K562 (cell line): ENCODE measurements at regions not wholly inside any gene's neighbourhood (a gene's known extent, or its start where the extent isn't known, plus 50 kb on each side); places are given as distances from the start of the nearest gene placed in this dataset.

Experiments
- BDP1 ChIP-seq: IDR thresholded peaks from 3 replicates; pipeline ENCODE4 v1.6.1; 2011; ENCODE audit not compliant: insufficient read length, insufficient read depth
- CBFB ChIP-seq: sonication (generic); formaldehyde crosslinking; IDR thresholded peaks from 2 replicates; pipeline ENCODE4 v1.4.0; 2020; ENCODE audit warnings: mild to moderate bottlenecking, missing genetic modification reagents
- ETV5 ChIP-seq: sonication (generic); formaldehyde crosslinking; IDR thresholded peaks from 2 replicates; pipeline ENCODE4 v1.4.0; 2020; ENCODE audit warnings: low read depth, mild to moderate bottlenecking, missing genetic modification reagents
- HDAC8 ChIP-seq: fragments of 450-650 bp; IDR thresholded peaks from 2 replicates; pipeline ENCODE4 v1.6.1; 2016; ENCODE audit warnings: mild to moderate bottlenecking, missing genetic modification characterization, moderate library complexity, missing compliant biosample characterization
- NR2C1 ChIP-seq, 2 experiments: fragments of 450-650 bp; IDR thresholded peaks; 2 replicates each; pipeline ENCODE4 v1.6.1; 2017; ENCODE audit warnings: mild to moderate bottlenecking in 2 of 2, antibody characterized with exemption in 1 of 2, inconsistent platforms in 1 of 2, missing compliant biosample characterization in 1 of 2, missing genetic modification characterization in 1 of 2
- PCBP2 ChIP-seq: fragments of 200-400 bp; formaldehyde crosslinking; IDR thresholded peaks from 2 replicates; pipeline ENCODE4 v1.6.1; 2018; ENCODE audit warnings: low read length, low read depth, mild to moderate bottlenecking, moderate library complexity; ENCODE audit not compliant: poor library complexity, severe bottlenecking
- RB1 ChIP-seq: fragments of 450-650 bp; IDR thresholded peaks from 2 replicates; pipeline ENCODE4 v1.6.1; 2017; ENCODE audit warnings: low read depth, mild to moderate bottlenecking
- SRSF9 ChIP-seq: fragments of 200-400 bp; formaldehyde crosslinking; IDR thresholded peaks from 2 replicates; pipeline ENCODE4 v1.6.1; 2017; ENCODE audit warnings: low read depth, low read length, borderline replicate concordance
- ZNF316 ChIP-seq: fragments of 450-650 bp; IDR thresholded peaks from 2 replicates; pipeline ENCODE4 v1.6.1; 2016
- TF ChIP-seq, protein P1 (sequence below): fragments of 450-650 bp; IDR thresholded peaks from 2 replicates; pipeline ENCODE4 v1.6.1; 2016; ENCODE audit warnings: low read depth, mild to moderate bottlenecking, moderate library complexity
- TF ChIP-seq, protein P2 (sequence below): sonication (generic); formaldehyde crosslinking; IDR thresholded peaks from 2 replicates; pipeline ENCODE4 v1.8.0; 2022; ENCODE audit warnings: missing genetic modification reagents, mild to moderate bottlenecking, borderline replicate concordance
- TF ChIP-seq, protein P3 (sequence below): fragments of 450-650 bp; IDR thresholded peaks from 2 replicates; pipeline ENCODE4 v1.6.1; 2018; ENCODE audit not compliant: partially characterized antibody
- TF ChIP-seq, protein P4 (sequence below): fragments of 450-650 bp; formaldehyde crosslinking; IDR thresholded peaks from 2 replicates; pipeline ENCODE4 v1.4.0; 2020; ENCODE audit warnings: mild to moderate bottlenecking, moderate library complexity
- TF ChIP-seq, protein P5 (sequence below): fragments of 250-450 bp; sonication (Bioruptor Pico); IDR thresholded peaks from 2 replicates; pipeline ENCODE4 v1.5.0; 2021; ENCODE audit warnings: mild to moderate bottlenecking, moderate library complexity

DNA sequence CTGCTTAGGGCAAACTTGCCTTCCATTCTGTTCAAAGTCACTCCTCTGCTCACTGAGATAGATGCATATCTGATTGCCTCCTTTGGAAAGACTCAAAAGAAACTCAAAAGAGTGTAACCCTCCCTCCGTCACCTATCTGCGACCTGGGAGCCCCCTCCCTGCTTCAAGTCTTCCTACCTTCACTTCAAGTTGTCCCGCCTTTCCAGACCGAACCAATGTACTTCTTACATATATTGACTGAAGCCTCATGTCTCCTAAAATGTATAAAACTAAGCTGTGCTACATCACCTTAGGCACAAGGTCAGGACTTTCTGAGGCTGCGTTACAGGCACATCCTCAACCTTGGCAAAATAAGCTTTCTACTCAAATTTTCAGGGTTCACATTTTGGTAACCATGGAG lies 77.4 kb upstream of the C1GALT1 start (continued):
- TF ChIP-seq, protein P1, sequence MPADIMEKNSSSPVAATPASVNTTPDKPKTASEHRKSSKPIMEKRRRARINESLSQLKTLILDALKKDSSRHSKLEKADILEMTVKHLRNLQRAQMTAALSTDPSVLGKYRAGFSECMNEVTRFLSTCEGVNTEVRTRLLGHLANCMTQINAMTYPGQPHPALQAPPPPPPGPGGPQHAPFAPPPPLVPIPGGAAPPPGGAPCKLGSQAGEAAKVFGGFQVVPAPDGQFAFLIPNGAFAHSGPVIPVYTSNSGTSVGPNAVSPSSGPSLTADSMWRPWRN, result no peak
- TF ChIP-seq, protein P2, sequence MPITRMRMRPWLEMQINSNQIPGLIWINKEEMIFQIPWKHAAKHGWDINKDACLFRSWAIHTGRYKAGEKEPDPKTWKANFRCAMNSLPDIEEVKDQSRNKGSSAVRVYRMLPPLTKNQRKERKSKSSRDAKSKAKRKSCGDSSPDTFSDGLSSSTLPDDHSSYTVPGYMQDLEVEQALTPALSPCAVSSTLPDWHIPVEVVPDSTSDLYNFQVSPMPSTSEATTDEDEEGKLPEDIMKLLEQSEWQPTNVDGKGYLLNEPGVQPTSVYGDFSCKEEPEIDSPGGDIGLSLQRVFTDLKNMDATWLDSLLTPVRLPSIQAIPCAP, result no peak
- TF ChIP-seq BDP1, result no peak
- TF ChIP-seq, protein P3, sequence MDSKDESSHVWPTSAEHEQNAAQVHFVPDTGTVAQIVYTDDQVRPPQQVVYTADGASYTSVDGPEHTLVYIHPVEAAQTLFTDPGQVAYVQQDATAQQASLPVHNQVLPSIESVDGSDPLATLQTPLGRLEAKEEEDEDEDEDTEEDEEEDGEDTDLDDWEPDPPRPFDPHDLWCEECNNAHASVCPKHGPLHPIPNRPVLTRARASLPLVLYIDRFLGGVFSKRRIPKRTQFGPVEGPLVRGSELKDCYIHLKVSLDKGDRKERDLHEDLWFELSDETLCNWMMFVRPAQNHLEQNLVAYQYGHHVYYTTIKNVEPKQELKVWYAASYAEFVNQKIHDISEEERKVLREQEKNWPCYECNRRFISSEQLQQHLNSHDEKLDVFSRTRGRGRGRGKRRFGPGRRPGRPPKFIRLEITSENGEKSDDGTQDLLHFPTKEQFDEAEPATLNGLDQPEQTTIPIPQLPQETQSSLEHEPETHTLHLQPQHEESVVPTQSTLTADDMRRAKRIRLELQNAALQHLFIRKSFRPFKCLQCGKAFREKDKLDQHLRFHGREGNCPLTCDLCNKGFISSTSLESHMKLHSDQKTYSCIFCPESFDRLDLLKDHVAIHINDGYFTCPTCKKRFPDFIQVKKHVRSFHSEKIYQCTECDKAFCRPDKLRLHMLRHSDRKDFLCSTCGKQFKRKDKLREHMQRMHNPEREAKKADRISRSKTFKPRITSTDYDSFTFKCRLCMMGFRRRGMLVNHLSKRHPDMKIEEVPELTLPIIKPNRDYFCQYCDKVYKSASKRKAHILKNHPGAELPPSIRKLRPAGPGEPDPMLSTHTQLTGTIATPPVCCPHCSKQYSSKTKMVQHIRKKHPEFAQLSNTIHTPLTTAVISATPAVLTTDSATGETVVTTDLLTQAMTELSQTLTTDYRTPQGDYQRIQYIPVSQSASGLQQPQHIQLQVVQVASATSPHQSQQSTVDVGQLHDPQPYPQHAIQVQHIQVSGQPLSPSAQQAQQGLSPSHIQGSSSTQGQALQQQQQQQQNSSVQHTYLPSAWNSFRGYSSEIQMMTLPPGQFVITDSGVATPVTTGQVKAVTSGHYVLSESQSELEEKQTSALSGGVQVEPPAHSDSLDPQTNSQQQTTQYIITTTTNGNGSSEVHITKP, result peak; percentile 91
- TF ChIP-seq PCBP2, result no peak
- TF ChIP-seq, protein P4, sequence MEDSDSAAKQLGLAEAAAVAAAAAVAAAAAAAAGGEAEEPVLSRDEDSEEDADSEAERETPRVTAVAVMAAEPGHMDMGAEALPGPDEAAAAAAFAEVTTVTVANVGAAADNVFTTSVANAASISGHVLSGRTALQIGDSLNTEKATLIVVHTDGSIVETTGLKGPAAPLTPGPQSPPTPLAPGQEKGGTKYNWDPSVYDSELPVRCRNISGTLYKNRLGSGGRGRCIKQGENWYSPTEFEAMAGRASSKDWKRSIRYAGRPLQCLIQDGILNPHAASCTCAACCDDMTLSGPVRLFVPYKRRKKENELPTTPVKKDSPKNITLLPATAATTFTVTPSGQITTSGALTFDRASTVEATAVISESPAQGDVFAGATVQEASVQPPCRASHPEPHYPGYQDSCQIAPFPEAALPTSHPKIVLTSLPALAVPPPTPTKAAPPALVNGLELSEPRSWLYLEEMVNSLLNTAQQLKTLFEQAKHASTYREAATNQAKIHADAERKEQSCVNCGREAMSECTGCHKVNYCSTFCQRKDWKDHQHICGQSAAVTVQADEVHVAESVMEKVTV (CRISPR knock-in tag), result no peak
- no peak for TF ChIP-seq RB1
- TF ChIP-seq ETV5, result no peak
- TF ChIP-seq, protein P5, sequence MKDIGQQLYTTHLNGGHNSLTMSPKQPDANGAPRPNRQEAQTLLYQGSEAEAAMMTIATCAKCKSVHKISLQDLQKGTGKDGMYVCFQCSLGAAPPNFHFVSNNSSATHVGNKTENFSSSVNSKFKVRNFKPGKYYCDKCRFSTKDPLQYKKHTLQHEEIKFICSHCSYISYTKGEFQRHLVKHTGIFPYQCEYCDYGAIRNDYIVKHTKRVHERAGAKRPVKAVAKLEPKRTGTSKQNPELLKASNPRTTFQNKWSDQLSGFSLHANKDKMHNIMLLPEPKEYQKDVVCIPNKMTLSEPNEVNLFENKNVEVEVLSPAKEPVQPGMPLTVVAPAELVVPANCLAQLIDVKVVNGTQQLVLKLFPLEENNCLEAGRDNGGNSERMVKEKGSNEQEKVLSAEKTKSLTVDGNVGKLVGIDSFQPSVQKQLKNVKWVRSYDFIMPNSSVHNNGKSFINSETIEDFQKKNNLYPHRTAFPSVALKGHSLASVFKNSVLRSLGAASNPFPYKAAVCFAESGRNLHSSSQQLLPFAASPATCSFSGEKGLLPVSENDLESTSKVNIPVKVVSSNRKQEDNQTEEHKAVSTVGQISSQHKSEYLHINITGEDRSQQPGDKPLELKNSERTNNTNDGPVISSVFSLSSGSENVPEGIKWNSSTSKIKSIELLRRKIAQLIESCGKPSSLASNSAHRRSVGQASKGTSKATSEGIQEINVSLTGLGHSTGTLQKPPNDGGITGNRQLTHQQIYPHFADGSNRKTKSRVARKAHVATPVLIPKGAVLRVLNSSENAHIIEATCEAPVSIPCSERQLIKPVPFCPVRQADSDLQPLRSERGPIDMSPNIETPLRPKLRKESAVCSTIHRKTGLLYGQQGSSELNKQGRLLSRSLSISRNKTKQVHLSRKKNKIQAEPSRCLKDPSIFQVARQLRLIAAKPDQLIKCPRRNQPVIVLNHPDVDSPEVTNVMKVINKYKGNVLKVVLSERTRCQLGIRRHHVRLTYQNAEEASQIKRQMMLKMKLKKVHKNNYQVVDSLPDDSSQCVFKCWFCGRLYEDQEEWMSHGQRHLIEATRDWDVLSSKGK (CRISPR knock-in tag), result no peak
- no peak for TF ChIP-seq CBFB
- peak; percentile 40; the same call in 1 of the 2 replicates for TF ChIP-seq NR2C1 (IDR thresholded peaks at IDR 0.05)
- no peak for TF ChIP-seq NR2C1 (tag; IDR thresholded peaks at IDR 0.05)
- no peak for TF ChIP-seq SRSF9
- 0 out of 2 replicates have a peak, but pooled peaks have one; percentile 4 for TF ChIP-seq ZNF316
- TF ChIP-seq HDAC8 (tag), result no peak
